MM.1S (cell line): ENCODE measurements at regions not wholly inside any gene's neighbourhood (a gene's known extent, or its start where the extent isn't known, plus 50 kb on each side); places are given as distances from the start of the nearest gene placed in this dataset.

Experiments
- DNase-seq: peaks from one replicate; pipeline ENCODE4 v3.0.0-alpha.2; 2015
- H2AFZ ChIP-seq: fragments of 300-600 bp; sonication (generic); 2 replicates; pipeline ENCODE4 v1.6.0; 2016; ENCODE audit warnings: antibody characterized with exemption, low read length
- H3F3A ChIP-seq: fragments of 300-600 bp; sonication (generic); 2 replicates; pipeline ENCODE4 v1.6.1; 2016; ENCODE audit warnings: mild to moderate bottlenecking, antibody characterized with exemption, low read length, moderate library complexity, mixed read lengths; ENCODE audit not compliant: insufficient read depth
- H3K27ac ChIP-seq: fragments of 300-600 bp; sonication (generic); 2 replicates; pipeline ENCODE4 v1.5.1; 2016; ENCODE audit warnings: mild to moderate bottlenecking, low read length
- H3K27me3 ChIP-seq: fragments of 300-600 bp; sonication (generic); replicated peaks from 2 replicates; pipeline ENCODE4 v1.6.0; 2016; ENCODE audit warnings: low read length; ENCODE audit not compliant: insufficient read depth
- H3K36me3 ChIP-seq: fragments of 300-600 bp; sonication (generic); replicated peaks from 2 replicates; pipeline ENCODE4 v1.6.1; 2016; ENCODE audit warnings: mild to moderate bottlenecking, low read length, mixed read lengths; ENCODE audit not compliant: insufficient read depth
- H3K4me1 ChIP-seq: fragments of 300-600 bp; sonication (generic); 2 replicates; pipeline ENCODE4 v1.6.1; 2016; ENCODE audit warnings: low read length, mixed read lengths
- H3K4me2 ChIP-seq: fragments of 300-600 bp; sonication (generic); 2 replicates; pipeline ENCODE4 v1.6.0; 2016; ENCODE audit warnings: low read depth, low read length
- H3K4me3 ChIP-seq: fragments of 300-600 bp; sonication (generic); 2 replicates; pipeline ENCODE4 v1.5.1; 2016; ENCODE audit warnings: low read length, mixed read lengths
- H3K79me2 ChIP-seq: fragments of 300-600 bp; sonication (generic); 2 replicates; pipeline ENCODE4 v1.6.1; 2016; ENCODE audit warnings: mixed run types, low read length, mixed read lengths
- H3K9ac ChIP-seq: fragments of 300-600 bp; sonication (generic); 2 replicates; pipeline ENCODE4 v1.6.1; 2016; ENCODE audit warnings: low read length, mixed read lengths
- H3K9me2 ChIP-seq: fragments of 300-600 bp; sonication (generic); replicated peaks from 2 replicates; pipeline ENCODE4 v1.6.1; 2016; ENCODE audit warnings: mild to moderate bottlenecking, low read length, mixed read lengths; ENCODE audit not compliant: insufficient read depth
- H3K9me3 ChIP-seq: fragments of 300-600 bp; sonication (generic); replicated peaks from 2 replicates; pipeline ENCODE4 v1.6.1; 2016; ENCODE audit warnings: mild to moderate bottlenecking, low read length, mixed read lengths; ENCODE audit not compliant: insufficient read depth
- H4K20me1 ChIP-seq: fragments of 300-600 bp; sonication (generic); 2 replicates; pipeline ENCODE4 v1.6.1; 2016; ENCODE audit warnings: mild to moderate bottlenecking, low read length, moderate library complexity, mixed read lengths; ENCODE audit not compliant: insufficient read depth
- CTCF ChIP-seq: fragments of 300-600 bp; sonication (generic); IDR thresholded peaks from 2 replicates; pipeline ENCODE4 v1.5.1; 2016; ENCODE audit warnings: antibody characterized with exemption, low read length, mixed read lengths
- EZH2 ChIP-seq: fragments of 300-600 bp; sonication (generic); optimal IDR thresholded peaks from 2 replicates; pipeline ENCODE3; 2017; ENCODE audit warnings: low read depth, mild to moderate bottlenecking, antibody characterized with exemption, low read length, mixed read lengths
- EZH2phosphoT487 ChIP-seq: fragments of 300-600 bp; sonication (generic); IDR thresholded peaks from 2 replicates; pipeline ENCODE4 v1.6.1; 2018; ENCODE audit warnings: antibody characterized with exemption, low read length

DNA sequence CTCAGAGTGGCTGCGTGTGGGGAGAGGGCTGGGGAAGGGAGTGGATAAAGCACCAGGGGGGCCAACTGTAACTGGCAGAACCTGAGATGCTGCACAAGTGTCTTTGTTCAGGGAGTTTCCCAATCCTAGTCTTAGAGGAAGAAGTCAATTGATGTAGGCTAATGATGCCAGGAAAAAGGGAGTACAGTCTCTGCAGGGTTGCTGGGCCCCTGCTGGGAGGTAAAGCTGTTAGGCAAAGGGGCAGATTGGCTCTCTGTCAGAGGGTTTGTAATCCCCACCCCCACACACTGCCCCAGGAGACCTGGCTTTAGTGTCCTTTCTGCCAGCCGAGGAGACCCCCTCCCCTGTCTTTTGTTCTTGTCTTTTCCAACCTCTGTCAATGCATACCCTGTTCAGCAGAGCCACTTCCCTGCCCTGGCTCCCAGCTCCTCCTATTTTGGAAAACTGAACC, 178.4 kb downstream of the KCNA5 start:
- DNase-seq, result no peak
- Histone ChIP-seq H3K9me3 (no peaks in the 10 kb centered on the region), H3K27ac (no peak overlapping the region), H3K27me3 (no peaks in the 10 kb centered on the region), H3K9ac (no peak overlapping the region), H3K4me3 (no peak overlapping the region), H3K4me2 (no peak overlapping the region), H2AFZ (no peak overlapping the region), H4K20me1 (no peaks in the 10 kb centered on the region), H3F3A (no peaks in the 10 kb centered on the region), H3K79me2 (no peaks in the 10 kb centered on the region), H3K9me2 (no peaks in the 10 kb centered on the region), H3K36me3 (no peaks in the 10 kb centered on the region), H3K4me1 (no peaks in the 10 kb centered on the region)
- TF ChIP-seq EZH2phosphoT487, result no peak
- TF ChIP-seq EZH2, result no peak
- no peak for TF ChIP-seq CTCF

- Histone ChIP-seq H3K4me1 (no peaks in the 10 kb centered on the region), H3K27me3 (no peaks in the 10 kb centered on the region), H3K36me3 (no peaks in the 10 kb centered on the region), H3K27ac (no peak overlapping the region), H3K79me2 (no peaks in the 10 kb centered on the region), H3K9ac (no peak overlapping the region), H3K9me2 (no peaks in the 10 kb centered on the region), H4K20me1 (no peaks in the 10 kb centered on the region), H3K9me3 (no peaks in the 10 kb centered on the region), H3F3A (no peaks in the 10 kb centered on the region), H3K4me3 (no peak overlapping the region), H3K4me2 (no peak overlapping the region), H2AFZ (no peak overlapping the region)
- no peak for DNase-seq
- TF ChIP-seq CTCF (no peak), EZH2phosphoT487 (no peak), EZH2 (no peak)
These were observed 179.1 kb downstream of the KCNA5 start for GRCh38 chr12:5222729-5223128.

GRCh38 chr12:5223881-5224280, 180.2 kb downstream of the KCNA5 start:
- H3K4me3 ChIP-seq, result no peak overlapping the region
- no peaks in the 10 kb centered on the region for H4K20me1 ChIP-seq
- H3K9ac ChIP-seq, result no peak overlapping the region
- H3K36me3 ChIP-seq, result no peaks in the 10 kb centered on the region
- H3K9me3 ChIP-seq, result no peaks in the 10 kb centered on the region
- no peak overlapping the region for H2AFZ ChIP-seq
- no peaks in the 10 kb centered on the region for H3K79me2 ChIP-seq
- H3K4me1 ChIP-seq, result no peaks in the 10 kb centered on the region
- H3K9me2 ChIP-seq, result no peaks in the 10 kb centered on the region
- no peak overlapping the region for H3K4me2 ChIP-seq
- H3K27ac ChIP-seq, result no peak overlapping the region
- DNase-seq, result no peak
- H3K27me3 ChIP-seq, result no peaks in the 10 kb centered on the region
- no peak for TF ChIP-seq EZH2
- no peak for TF ChIP-seq CTCF
- TF ChIP-seq EZH2phosphoT487, result no peak
- no peaks in the 10 kb centered on the region for H3F3A ChIP-seq
